CD14-positive monocyte (primary cell): ENCODE measurements at regions not wholly inside any gene's neighbourhood (a gene's known extent, or its start where the extent isn't known, plus 50 kb on each side); places are given as distances from the start of the nearest gene placed in this dataset.

Source experiments
- DNase-seq, 3 donors: peaks; one replicate each; pipeline ENCODE4 v3.0.0-alpha.2; 2011 to 2022
- H2AFZ ChIP-seq: 2 replicates; pipeline ENCODE4 v1.6.0; 2012; ENCODE audit warnings: mild to moderate bottlenecking, low read depth, low read length, inconsistent platforms; ENCODE audit not compliant: insufficient read depth, poor library complexity, severe bottlenecking
- H3K27ac ChIP-seq, 2 donors: 1 replicate in 1 of 2; 2 replicates in 1 of 2; pipeline ENCODE4 v1.5.1; 2012 to 2013; ENCODE audit warnings: low read length in 2 of 2, control low read depth in 1 of 2, inconsistent platforms in 1 of 2, low read depth in 1 of 2, mild to moderate bottlenecking in 1 of 2
- H3K27me3 ChIP-seq, 2 donors: one replicate each; pipeline versions ENCODE4 v1.6.0 to v1.6.1; 2011 to 2013; ENCODE audit warnings: low read length in 2 of 2; ENCODE audit not compliant: control insufficient read depth in 2 of 2, insufficient read depth in 2 of 2
- H3K36me3 ChIP-seq, 2 donors: replicated peaks in 1 of 2; 1 replicate in 1 of 2; 2 replicates in 1 of 2; pipeline versions ENCODE4 v1.5.1 to v1.6.1; 2012 to 2013; ENCODE audit warnings: low read length in 2 of 2, control low read depth in 1 of 2, inconsistent platforms in 1 of 2, mild to moderate bottlenecking in 1 of 2; ENCODE audit not compliant: insufficient read depth in 2 of 2, control insufficient read depth in 1 of 2
- H3K4me1 ChIP-seq, 2 donors: 1 replicate in 1 of 2; 2 replicates in 1 of 2; pipeline versions ENCODE4 v1.5.1 to v1.6.1; 2012 to 2013; ENCODE audit warnings: low read length in 2 of 2, control low read depth in 1 of 2, inconsistent platforms in 1 of 2, mild to moderate bottlenecking in 1 of 2, moderate library complexity in 1 of 2; ENCODE audit not compliant: insufficient read depth in 2 of 2, control insufficient read depth in 1 of 2
- H3K4me2 ChIP-seq: replicated peaks from 2 replicates; pipeline ENCODE3; 2012; ENCODE audit warnings: low read length, moderate library complexity, mild to moderate bottlenecking; ENCODE audit not compliant: poor library complexity, severe bottlenecking; ENCODE audit errors: extremely low read depth
- H3K4me3 ChIP-seq, 3 experiments: fragments of 200-600 bp in 1 of 3; sonication (generic) in 1 of 3; replicated peaks in 1 of 3; 1 replicate in 2 of 3; 2 replicates in 1 of 3; pipeline ENCODE4 v1.5.1; 2011 to 2013; ENCODE audit warnings: low read length in 3 of 3, mild to moderate bottlenecking in 3 of 3, control low read depth in 2 of 3, low read depth in 2 of 3, inconsistent platforms in 1 of 3, moderate library complexity in 1 of 3
- H3K79me2 ChIP-seq: 2 replicates; pipeline ENCODE4 v1.6.0; 2012; ENCODE audit warnings: mild to moderate bottlenecking, control low read depth, inconsistent platforms, low read length, moderate library complexity; ENCODE audit not compliant: insufficient read depth
- H3K9ac ChIP-seq: 2 replicates; pipeline ENCODE4 v1.6.0; 2017; ENCODE audit warnings: low read length, mild to moderate bottlenecking; ENCODE audit not compliant: insufficient read depth, poor library complexity, severe bottlenecking
- H3K9me3 ChIP-seq, 2 donors: replicated peaks in 1 of 2; 1 replicate in 1 of 2; 2 replicates in 1 of 2; pipeline versions ENCODE4 v1.5.1 to v1.6.1; 2012 to 2013; ENCODE audit warnings: low read length in 2 of 2, control low read depth in 1 of 2; ENCODE audit not compliant: control insufficient read depth in 1 of 2, insufficient read depth in 1 of 2
- H4K20me1 ChIP-seq: 2 replicates; pipeline ENCODE4 v1.6.0; 2012; ENCODE audit warnings: mild to moderate bottlenecking, low read length, control low read depth, moderate library complexity; ENCODE audit not compliant: insufficient read depth
- H3K27ac Mint-ChIP-seq, 7 donors: one replicate each; pipeline ENCODE4 v1.8.0; 2020; ENCODE audit warnings: mild to moderate bottlenecking in 7 of 7, mixed read lengths in 7 of 7, moderate library complexity in 6 of 7, inconsistent platforms in 2 of 7
- H3K27me3 Mint-ChIP-seq, 3 donors: one replicate each; pipeline ENCODE4 v1.8.0; 2021 to 2022; ENCODE audit warnings: low read depth in 3 of 3, mild to moderate bottlenecking in 3 of 3, mixed read lengths in 3 of 3, moderate library complexity in 3 of 3, inconsistent platforms in 1 of 3
- H3K36me3 Mint-ChIP-seq, 2 donors: one replicate each; pipeline ENCODE4 v1.8.0; 2020; ENCODE audit warnings: mixed read lengths in 2 of 2, inconsistent platforms in 1 of 2, mild to moderate bottlenecking in 1 of 2
- H3K4me1 Mint-ChIP-seq: one replicate; pipeline ENCODE4 v1.8.0; 2020; ENCODE audit warnings: mild to moderate bottlenecking, mixed read lengths
- H3K4me3 Mint-ChIP-seq, 2 donors: one replicate each; pipeline ENCODE4 v1.8.0; 2020; ENCODE audit warnings: mild to moderate bottlenecking in 2 of 2, mixed read lengths in 2 of 2, moderate library complexity in 1 of 2
- H3K9me3 Mint-ChIP-seq, 7 donors: one replicate each; pipeline ENCODE4 v1.8.0; 2020 to 2022; ENCODE audit warnings: mixed read lengths in 7 of 7, mild to moderate bottlenecking in 6 of 7, moderate library complexity in 6 of 7, inconsistent platforms in 2 of 7
- WGBS: methylation state at CpG from one replicate; pipeline ENCODE4 v1.1.5; 2013; ENCODE audit warnings: missing lambda C conversion rate; ENCODE audit not compliant: insufficient coverage; 5-methylcytosine and 5-hydroxymethylcytosine counted together
- intact Hi-C, 2 donors: fragments of 100-400 bp; cut with micrococcal nuclease; formaldehyde crosslinking; loops; one replicate each; pipeline versions ENCODE4 v1.15.0 to v1.15.1; 2023
- TF ChIP-seq, protein P1 (sequence below): fragments of 200-600 bp; IDR thresholded peaks from one replicate; pipeline ENCODE4 v1.8.0; 2022; ENCODE audit warnings: antibody characterized with exemption, mild to moderate bottlenecking

- no peaks in the 10 kb centered on the region for H3K4me1 ChIP-seq
- Mint-ChIP-seq H3K9me3 (peaks cover 0 to 5% (median 0%) of the 10 kb centered on the region in 7 donors), H3K27ac (no peak overlapping the region), H3K27me3 (peaks cover 0 to 2% (median 0%) of the 10 kb centered on the region in 3 donors), H3K4me1 (no peaks in the 10 kb centered on the region), H3K4me3 (no peak overlapping the region), H3K36me3 (no peaks in the 10 kb centered on the region)
- no peaks in the 10 kb centered on the region for H3K36me3 ChIP-seq
- no peaks in the 10 kb centered on the region for H3K79me2 ChIP-seq
- H4K20me1 ChIP-seq: no peaks in the 10 kb centered on the region
- DNase-seq: no peak
- H3K27ac ChIP-seq: no peak overlapping the region
- H3K9ac ChIP-seq: no peak overlapping the region
- TF ChIP-seq, protein P1, sequence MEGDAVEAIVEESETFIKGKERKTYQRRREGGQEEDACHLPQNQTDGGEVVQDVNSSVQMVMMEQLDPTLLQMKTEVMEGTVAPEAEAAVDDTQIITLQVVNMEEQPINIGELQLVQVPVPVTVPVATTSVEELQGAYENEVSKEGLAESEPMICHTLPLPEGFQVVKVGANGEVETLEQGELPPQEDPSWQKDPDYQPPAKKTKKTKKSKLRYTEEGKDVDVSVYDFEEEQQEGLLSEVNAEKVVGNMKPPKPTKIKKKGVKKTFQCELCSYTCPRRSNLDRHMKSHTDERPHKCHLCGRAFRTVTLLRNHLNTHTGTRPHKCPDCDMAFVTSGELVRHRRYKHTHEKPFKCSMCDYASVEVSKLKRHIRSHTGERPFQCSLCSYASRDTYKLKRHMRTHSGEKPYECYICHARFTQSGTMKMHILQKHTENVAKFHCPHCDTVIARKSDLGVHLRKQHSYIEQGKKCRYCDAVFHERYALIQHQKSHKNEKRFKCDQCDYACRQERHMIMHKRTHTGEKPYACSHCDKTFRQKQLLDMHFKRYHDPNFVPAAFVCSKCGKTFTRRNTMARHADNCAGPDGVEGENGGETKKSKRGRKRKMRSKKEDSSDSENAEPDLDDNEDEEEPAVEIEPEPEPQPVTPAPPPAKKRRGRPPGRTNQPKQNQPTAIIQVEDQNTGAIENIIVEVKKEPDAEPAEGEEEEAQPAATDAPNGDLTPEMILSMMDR: no peak
- WGBS: no CpG with 5 or more reads among the region's 2 CpGs
- H3K4me2 ChIP-seq: no peak overlapping the region
- H3K4me3 ChIP-seq: no peak overlapping the region
- H3K9me3 ChIP-seq: no peaks in the 10 kb centered on the region
- no peak overlapping the region for H2AFZ ChIP-seq
- intact Hi-C loops: loop anchor here (10.0 kb wide), 1 partner anchor 425 kb away; no protein-coding TSS in a partner anchor
- H3K27me3 ChIP-seq: no peaks in the 10 kb centered on the region
These were observed 223.1 kb upstream of the TAPT1 start for GRCh38 chr4:16449406-16449805.

DNA sequence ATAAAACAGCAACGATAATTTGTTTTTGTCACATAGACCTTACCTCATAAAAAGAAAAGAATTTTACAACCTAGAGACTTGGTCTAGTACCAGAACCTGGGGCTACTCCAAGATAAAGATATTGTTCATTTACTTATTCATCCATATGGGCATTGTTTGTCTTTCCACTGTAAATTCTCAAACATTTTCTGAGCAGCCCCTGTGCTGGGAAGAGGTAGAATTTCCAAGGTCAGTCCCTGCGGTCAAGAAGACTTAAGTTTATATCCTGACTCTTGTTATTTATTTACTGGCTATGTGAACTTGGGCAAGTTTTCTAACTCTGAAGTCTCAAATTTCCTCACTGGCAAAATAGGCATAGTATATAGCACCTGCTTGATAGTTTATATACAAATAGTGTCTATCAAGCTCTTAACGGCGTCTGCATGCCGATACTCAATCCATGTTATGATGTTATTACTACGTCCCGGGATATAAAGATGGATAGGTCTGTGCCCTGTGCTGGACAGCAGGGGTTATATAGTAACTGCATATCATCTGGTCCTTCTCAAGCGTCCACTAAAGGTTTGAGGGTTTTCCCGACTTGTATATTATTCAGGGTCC lies 222.1 kb upstream of the TAPT1 start:
- no peak for DNase-seq
- H3K27me3 ChIP-seq: no peaks in the 10 kb centered on the region
- H3K9ac ChIP-seq: no peak overlapping the region
- Mint-ChIP-seq H3K27ac (no peak overlapping the region), H3K36me3 (no peaks in the 10 kb centered on the region), H3K27me3 (peaks cover 2 to 4% (median 3%) of the 10 kb centered on the region in 3 donors), H3K9me3 (peaks cover 0 to 5% (median 0%) of the 10 kb centered on the region in 7 donors), H3K4me3 (no peak overlapping the region), H3K4me1 (no peaks in the 10 kb centered on the region)
- H4K20me1 ChIP-seq: no peaks in the 10 kb centered on the region
- TF ChIP-seq, protein P1: no peak
- no peak overlapping the region for H2AFZ ChIP-seq
- no peaks in the 10 kb centered on the region for H3K79me2 ChIP-seq
- H3K36me3 ChIP-seq: no peaks in the 10 kb centered on the region
- no peak overlapping the region for H3K4me3 ChIP-seq
- WGBS: 91% methylated on average over 5 of the region's 9 CpGs
- no peaks in the 10 kb centered on the region for H3K9me3 ChIP-seq
- intact Hi-C loops: loop anchor here (10.0 kb wide), 1 partner anchor 424 kb away; no protein-coding TSS in a partner anchor
- H3K4me2 ChIP-seq: no peak overlapping the region
- H3K27ac ChIP-seq: no peak overlapping the region
- no peaks in the 10 kb centered on the region for H3K4me1 ChIP-seq
